ENCODE measurements at regions not wholly inside any gene's neighbourhood (a gene's known extent, or its start where the extent isn't known, plus 50 kb on each side); places are given as distances from the start of the nearest gene placed in this dataset.
"Not testable (repeated sequence)": the region's sequence is repeated elsewhere in the genome, so short reads cannot be mapped to it uniquely, and the experiment has no call there.

DNA sequence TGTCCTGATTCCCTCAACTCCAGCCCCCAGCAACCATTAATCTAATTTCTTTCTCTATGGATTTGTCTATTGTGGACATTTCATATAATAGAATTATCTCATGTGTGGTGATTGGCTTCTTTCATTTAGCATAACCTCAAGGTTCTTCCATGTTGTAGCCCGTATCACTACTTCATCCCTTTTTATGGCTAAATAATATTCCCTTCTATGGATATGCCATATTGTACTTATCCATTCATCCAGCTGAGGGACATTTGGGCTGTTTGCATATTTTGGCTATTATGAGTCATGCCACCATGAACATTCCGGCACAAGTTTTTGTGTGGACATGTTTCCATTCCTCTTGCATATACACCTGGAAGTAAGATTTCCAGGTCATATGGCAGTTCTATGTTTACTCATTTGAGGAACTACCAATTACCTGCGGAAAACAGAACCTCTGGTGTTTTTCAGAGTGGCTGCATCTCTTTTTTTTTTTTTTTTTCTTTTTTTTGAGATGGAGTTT lies 108.7 kb upstream of the MAP1LC3B2 start:
- Histone ChIP-seq H3K4me3 (replicated peaks in 1 of 3; ENCODE audit: insufficient read depth in 1 of 3, low read depth in 1 of 3, low read length in 3 of 3) (no peak overlapping the region), H3K36me3 (ENCODE audit: control insufficient read depth in 2 of 2, extremely low read depth in 1 of 2, insufficient read depth in 2 of 2, low read length in 2 of 2) (no peaks in the 10 kb centered on the region), H3K4me1 (ENCODE audit: control insufficient read depth, extremely low read depth, insufficient read depth, low read length) (peaks cover 10% of the 10 kb centered on the region), H2AFZ (ENCODE audit: low read depth, low read length) (no peak overlapping the region), H3K27ac (ENCODE audit: insufficient read depth, low read depth, low read length) (no peak overlapping the region), H4K20me1 (replicated peaks; ENCODE audit: control insufficient read depth, extremely low read depth, insufficient read depth, low read length) (no peaks in the 10 kb centered on the region), H3K9ac (replicated peaks; ENCODE audit: extremely low read depth, insufficient read depth, low read length) (no peak overlapping the region), H3K79me2 (ENCODE audit: control insufficient read depth, insufficient read depth, low read length) (no peaks in the 10 kb centered on the region), H3K9me1 (replicated peaks; ENCODE audit: control insufficient read depth, extremely low read depth, insufficient read depth, low read length) (no peaks in the 10 kb centered on the region), H3K27me3 (ENCODE audit: control insufficient read depth in 2 of 2, insufficient read depth in 2 of 2, low read length in 2 of 2) (no peaks in the 10 kb centered on the region), H3K4me2 (ENCODE audit: insufficient read depth, low read length) (no peak overlapping the region), H3K9me3 (replicated peaks; ENCODE audit: control insufficient read depth, insufficient read depth, low read length) (no peaks in the 10 kb centered on the region)
- dilution Hi-C loops (cut with MboI; ENCODE audit: extremely low pct_ligation_motif_present, low sequenced_read_pairs), result no loop called here
- FAIRE-seq (no peak), DNase-seq (ENCODE audit: low read depth, low spot score) (no peak)
- intact Hi-C loops (cut with micrococcal nuclease), result no loop called here
- TF ChIP-seq, protein P1, sequence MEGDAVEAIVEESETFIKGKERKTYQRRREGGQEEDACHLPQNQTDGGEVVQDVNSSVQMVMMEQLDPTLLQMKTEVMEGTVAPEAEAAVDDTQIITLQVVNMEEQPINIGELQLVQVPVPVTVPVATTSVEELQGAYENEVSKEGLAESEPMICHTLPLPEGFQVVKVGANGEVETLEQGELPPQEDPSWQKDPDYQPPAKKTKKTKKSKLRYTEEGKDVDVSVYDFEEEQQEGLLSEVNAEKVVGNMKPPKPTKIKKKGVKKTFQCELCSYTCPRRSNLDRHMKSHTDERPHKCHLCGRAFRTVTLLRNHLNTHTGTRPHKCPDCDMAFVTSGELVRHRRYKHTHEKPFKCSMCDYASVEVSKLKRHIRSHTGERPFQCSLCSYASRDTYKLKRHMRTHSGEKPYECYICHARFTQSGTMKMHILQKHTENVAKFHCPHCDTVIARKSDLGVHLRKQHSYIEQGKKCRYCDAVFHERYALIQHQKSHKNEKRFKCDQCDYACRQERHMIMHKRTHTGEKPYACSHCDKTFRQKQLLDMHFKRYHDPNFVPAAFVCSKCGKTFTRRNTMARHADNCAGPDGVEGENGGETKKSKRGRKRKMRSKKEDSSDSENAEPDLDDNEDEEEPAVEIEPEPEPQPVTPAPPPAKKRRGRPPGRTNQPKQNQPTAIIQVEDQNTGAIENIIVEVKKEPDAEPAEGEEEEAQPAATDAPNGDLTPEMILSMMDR (IDR thresholded peaks at IDR 0.05; ENCODE audit: extremely low read depth in 1 of 2, insufficient read depth in 1 of 2, low read depth in 1 of 2, low read length in 2 of 2), result no peak
- no peak for TF ChIP-seq GATA2 (IDR thresholded peaks at IDR 0.05; ENCODE audit: insufficient read depth, insufficient read length, low read depth, low read length)
- no peak for TF ChIP-seq FOS (IDR thresholded peaks at IDR 0.05; ENCODE audit: borderline replicate concordance, insufficient read depth, low read length)
- no peak for TF ChIP-seq EZH2 (IDR thresholded peaks at IDR 0.05; ENCODE audit: borderline replicate concordance, low read depth, low read length, severe bottlenecking)
- no peak for TF ChIP-seq MAX (IDR thresholded peaks at IDR 0.05; ENCODE audit: insufficient read depth, insufficient read length)
- TF ChIP-seq MYC (IDR thresholded peaks at IDR 0.05; ENCODE audit: low read depth, low read length), result no peak
- TF ChIP-seq POLR2A (IDR thresholded peaks at IDR 0.05; ENCODE audit: low read depth, low read length), result no peak
- no peak for TF ChIP-seq POLR2AphosphoS5 (IDR thresholded peaks at IDR 0.05; ENCODE audit: insufficient read depth, low read depth, low read length)
- no peak for TF ChIP-seq JUN (IDR thresholded peaks at IDR 0.05; ENCODE audit: borderline replicate concordance, insufficient read depth, insufficient read length, low read depth)
- POLR2A ChIA-PET, result interaction anchor here (0.6 kb wide), 1 partner anchor 16 kb away, joined by 7 read pairs; no protein-coding TSS in a partner anchor
- BruUV-seq (replicated peaks), result no TSS peak
- CTCF ChIA-PET, result no interaction called here

DNA sequence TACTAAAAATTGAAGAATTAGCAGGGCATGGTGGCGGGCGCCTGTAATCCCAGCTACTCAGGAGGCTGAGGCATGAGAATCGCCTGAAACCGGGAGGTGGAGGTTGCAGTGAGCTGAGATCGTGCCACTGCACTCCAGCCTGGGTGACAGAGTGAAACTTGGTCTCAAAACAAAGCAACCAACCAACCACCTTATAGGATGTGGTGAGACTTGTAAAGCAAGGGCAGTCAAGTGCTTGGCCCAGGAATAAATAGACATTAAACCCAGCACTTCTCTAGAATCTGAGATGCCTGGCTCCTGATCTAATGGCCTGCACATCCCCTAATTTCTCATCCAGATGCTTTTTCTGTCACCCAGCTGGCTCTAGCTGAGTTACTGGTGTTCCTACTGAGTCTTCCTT lies 106.2 kb upstream of the MAP1LC3B2 start:
- dilution Hi-C loops (cut with MboI; ENCODE audit: extremely low pct_ligation_motif_present, low sequenced_read_pairs); CTCF ChIA-PET; H2AFZ ChIP-seq (ENCODE audit: low read depth, low read length); DNase-seq (ENCODE audit: low read depth, low spot score); H3K79me2 ChIP-seq (ENCODE audit: control insufficient read depth, insufficient read depth, low read length); H3K4me2 ChIP-seq (ENCODE audit: insufficient read depth, low read length); intact Hi-C loops (cut with micrococcal nuclease); H4K20me1 ChIP-seq (replicated peaks; ENCODE audit: control insufficient read depth, extremely low read depth, insufficient read depth, low read length); H3K4me3 ChIP-seq (replicated peaks in 1 of 3; ENCODE audit: insufficient read depth in 1 of 3, low read depth in 1 of 3, low read length in 3 of 3); H3K36me3 ChIP-seq (ENCODE audit: control insufficient read depth in 2 of 2, extremely low read depth in 1 of 2, insufficient read depth in 2 of 2, low read length in 2 of 2); H3K9me3 ChIP-seq (replicated peaks; ENCODE audit: control insufficient read depth, insufficient read depth, low read length); H3K27ac ChIP-seq (ENCODE audit: insufficient read depth, low read depth, low read length); H3K9ac ChIP-seq (replicated peaks; ENCODE audit: extremely low read depth, insufficient read depth, low read length); H3K9me1 ChIP-seq (replicated peaks; ENCODE audit: control insufficient read depth, extremely low read depth, insufficient read depth, low read length); BruUV-seq (replicated peaks); H3K27me3 ChIP-seq (ENCODE audit: control insufficient read depth in 2 of 2, insufficient read depth in 2 of 2, low read length in 2 of 2); FAIRE-seq: not testable (repeated sequence)
- peaks cover 17% of the 10 kb centered on the region for H3K4me1 ChIP-seq (ENCODE audit: control insufficient read depth, extremely low read depth, insufficient read depth, low read length)
- POLR2A ChIA-PET, result interaction anchor here (0.7 kb wide), 1 partner anchor 80 kb away, joined by 3 read pairs; no protein-coding TSS in a partner anchor
